GM12891 (cell line): ENCODE measurements at regions not wholly inside any gene's neighbourhood (a gene's known extent, or its start where the extent isn't known, plus 50 kb on each side); places are given as distances from the start of the nearest gene placed in this dataset.

Source experiments
- DNase-seq: peaks from one replicate; pipeline ENCODE4 v3.0.0; 2011; ENCODE audit warnings: low spot score; ENCODE audit not compliant: insufficient read length
- FAIRE-seq: peaks from 2 replicates; lab custom pipeline; 2011; peaks lifted over from hg19 to GRCh38; lab: Jason Lieb, UNC
- PAX5 ChIP-seq: IDR thresholded peaks from 2 replicates; pipeline ENCODE4 v1.6.1; 2011; ENCODE audit warnings: low read length, moderate library complexity, mild to moderate bottlenecking; ENCODE audit not compliant: insufficient read depth, severe bottlenecking
- POLR2A ChIP-seq: IDR thresholded peaks from 2 replicates; pipeline ENCODE4 v1.6.1; 2011; ENCODE audit warnings: low read depth, low read length, control low read depth
- POLR2AphosphoS5 ChIP-seq: IDR thresholded peaks from 2 replicates; pipeline ENCODE4 v1.6.1; 2011; ENCODE audit warnings: low read depth, low read length, control low read depth
- POU2F2 ChIP-seq: IDR thresholded peaks from 2 replicates; pipeline ENCODE4 v1.6.1; 2011; ENCODE audit warnings: low read depth, mild to moderate bottlenecking, control low read depth, low read length, moderate library complexity
- SPI1 ChIP-seq: IDR thresholded peaks from 2 replicates; pipeline ENCODE4 v1.6.1; 2011; ENCODE audit warnings: low read depth, low read length, control low read depth
- TAF1 ChIP-seq: IDR thresholded peaks from 2 replicates; pipeline ENCODE4 v1.6.1; 2011; ENCODE audit warnings: low read depth, low read length, control low read depth

GRCh38 chr5:120035815-120036577 lies 406.6 kb downstream of the FAM170A start:
- DNase-seq = no peak
- no peak for FAIRE-seq
- TF ChIP-seq POLR2A (no peak), SPI1 (no peak), POU2F2 (no peak), POLR2AphosphoS5 (no peak), TAF1 (no peak), PAX5 (no peak)

- FAIRE-seq (no peak), DNase-seq (no peak)
- TF ChIP-seq TAF1 (no peak), PAX5 (no peak), POLR2AphosphoS5 (no peak), POU2F2 (no peak), POLR2A (no peak)
These were observed 408.1 kb downstream of the FAM170A start for GRCh38 chr5:120037451-120037850.

- no peak for FAIRE-seq
- DNase-seq = no peak
- TF ChIP-seq PAX5 (no peak), POU2F2 (no peak), TAF1 (no peak), SPI1 (no peak), POLR2AphosphoS5 (no peak), POLR2A (no peak)
These were observed 409.8 kb downstream of the FAM170A start for GRCh38 chr5:120039111-120039510.

- no peak for DNase-seq
- no peak for FAIRE-seq
- no peak for TF ChIP-seq PAX5
- TF ChIP-seq POLR2A = no peak
- no peak for TF ChIP-seq POLR2AphosphoS5
- TF ChIP-seq TAF1 = no peak
- no peak for TF ChIP-seq POU2F2
- TF ChIP-seq SPI1 = no peak
These were observed 414.1 kb downstream of the FAM170A start for GRCh38 chr5:120043431-120043830.

- DNase-seq (no peak), FAIRE-seq (no peak)
- TF ChIP-seq PAX5 (no peak), POU2F2 (no peak), POLR2AphosphoS5 (no peak), SPI1 (no peak), TAF1 (no peak), POLR2A (no peak)
These were observed 410.9 kb upstream of the PRR16 start for GRCh38 chr5:120052916-120053828.

- FAIRE-seq (no peak), DNase-seq (no peak)
- no peak for TF ChIP-seq SPI1
- TF ChIP-seq PAX5 = no peak
- no peak for TF ChIP-seq POLR2A
- TF ChIP-seq POLR2AphosphoS5 = no peak
- no peak for TF ChIP-seq POU2F2
- TF ChIP-seq TAF1 = no peak
These were observed 410.3 kb upstream of the PRR16 start for GRCh38 chr5:120053841-120054240.

GRCh38 chr5:120055858-120056257 lies 408.2 kb upstream of the PRR16 start:
- FAIRE-seq (no peak), DNase-seq (no peak)
- TF ChIP-seq PAX5 (no peak), POLR2AphosphoS5 (no peak), SPI1 (no peak), POLR2A (no peak)

- FAIRE-seq (no peak), DNase-seq (no peak)
- TF ChIP-seq POU2F2 (no peak), TAF1 (no peak), POLR2A (no peak), PAX5 (no peak), SPI1 (no peak), POLR2AphosphoS5 (no peak)
These were observed 401.6 kb upstream of the PRR16 start for GRCh38 chr5:120062515-120062917.

GRCh38 chr5:120072068-120072761 lies 391.9 kb upstream of the PRR16 start:
- FAIRE-seq (no peak), DNase-seq (no peak)
- no peak for TF ChIP-seq SPI1
- TF ChIP-seq POLR2AphosphoS5 = no peak
- TF ChIP-seq POLR2A = no peak
- TF ChIP-seq PAX5 = no peak
- no peak for TF ChIP-seq POU2F2
- no peak for TF ChIP-seq TAF1
